Activated T-helper 1 cell treated with anti-CD3 and anti-CD28 coated beads, Interleukin-12 subunit alpha, Interleukin-12 subunit beta, Interleukin-2, Interleukin-4 antibody, amounts not matched to agents 30 ng/mL and 10 ng/mL and 1 ng/mL, durations not matched to agents 14 hours and 24 hours and 36 hours (primary cell): ENCODE measurements at regions not wholly inside any gene's neighbourhood (a gene's known extent, or its start where the extent isn't known, plus 50 kb on each side); places are given as distances from the start of the nearest gene placed in this dataset.
"Not testable (repeated sequence)": the region's sequence is repeated elsewhere in the genome, so short reads cannot be mapped to it uniquely, and the experiment has no call there.

Source experiments
- DNase-seq: peaks from one replicate; pipeline ENCODE4 v3.0.0; 2021; ENCODE audit warnings: low spot score
- H3K27ac Mint-ChIP-seq: one replicate; pipeline ENCODE4 v1.8.0; 2021; ENCODE audit warnings: mild to moderate bottlenecking, mixed read lengths
- H3K27me3 Mint-ChIP-seq: one replicate; pipeline ENCODE4 v1.8.0; 2022; ENCODE audit warnings: mild to moderate bottlenecking, moderate library complexity, mixed read lengths; ENCODE audit not compliant: insufficient read depth
- H3K36me3 Mint-ChIP-seq: one replicate; pipeline ENCODE4 v1.8.0; 2021; ENCODE audit warnings: low read depth, mixed read lengths
- H3K4me1 Mint-ChIP-seq: one replicate; pipeline ENCODE4 v1.8.0; 2021; ENCODE audit warnings: low read depth, mixed read lengths
- H3K4me3 Mint-ChIP-seq: one replicate; pipeline ENCODE4 v1.8.0; 2021; ENCODE audit warnings: mild to moderate bottlenecking, moderate library complexity, mixed read lengths
- H3K9me3 Mint-ChIP-seq: one replicate; pipeline ENCODE4 v1.8.0; 2021; ENCODE audit warnings: mixed read lengths
- intact Hi-C: fragments of 100-400 bp; cut with micrococcal nuclease; formaldehyde crosslinking; loops from one replicate; pipeline ENCODE4 v1.15.1; 2024

DNA sequence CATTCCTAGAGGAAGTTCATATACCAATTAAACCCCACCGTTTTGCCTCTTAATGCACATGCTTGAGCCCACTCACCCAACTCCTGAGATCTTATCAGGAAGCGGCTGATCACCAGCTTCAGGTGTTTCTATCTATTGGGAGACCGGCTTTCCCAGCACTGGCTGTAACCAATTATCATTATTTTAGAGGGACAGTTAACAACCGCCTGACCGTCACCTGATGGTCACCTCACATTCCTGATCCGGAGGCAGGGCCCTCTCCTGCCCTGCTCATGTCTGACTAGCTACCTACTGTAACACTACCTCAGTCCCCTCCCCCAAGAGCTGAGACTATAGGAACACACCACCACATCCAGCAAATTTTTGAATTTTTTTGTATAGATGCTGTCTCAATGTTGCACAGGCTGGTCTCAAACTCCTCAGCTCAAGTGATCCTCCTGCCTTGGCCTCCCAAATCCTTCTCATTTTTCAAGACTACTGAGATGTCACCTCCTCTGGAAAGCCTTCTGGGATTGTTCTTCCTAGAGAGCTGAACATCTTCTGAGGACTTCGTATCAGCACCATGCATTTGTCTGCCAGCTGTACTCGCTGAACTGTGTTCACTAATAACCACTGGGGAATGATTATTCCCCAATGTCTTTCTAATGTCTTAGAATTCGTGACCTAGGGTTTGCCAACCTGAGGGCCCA, 84.8 kb downstream of the LSM3 start:
- no peaks in the 10 kb centered on the region for H3K9me3 Mint-ChIP-seq
- no peak overlapping the region for H3K27ac Mint-ChIP-seq
- intact Hi-C loops = no loop called here

DNA sequence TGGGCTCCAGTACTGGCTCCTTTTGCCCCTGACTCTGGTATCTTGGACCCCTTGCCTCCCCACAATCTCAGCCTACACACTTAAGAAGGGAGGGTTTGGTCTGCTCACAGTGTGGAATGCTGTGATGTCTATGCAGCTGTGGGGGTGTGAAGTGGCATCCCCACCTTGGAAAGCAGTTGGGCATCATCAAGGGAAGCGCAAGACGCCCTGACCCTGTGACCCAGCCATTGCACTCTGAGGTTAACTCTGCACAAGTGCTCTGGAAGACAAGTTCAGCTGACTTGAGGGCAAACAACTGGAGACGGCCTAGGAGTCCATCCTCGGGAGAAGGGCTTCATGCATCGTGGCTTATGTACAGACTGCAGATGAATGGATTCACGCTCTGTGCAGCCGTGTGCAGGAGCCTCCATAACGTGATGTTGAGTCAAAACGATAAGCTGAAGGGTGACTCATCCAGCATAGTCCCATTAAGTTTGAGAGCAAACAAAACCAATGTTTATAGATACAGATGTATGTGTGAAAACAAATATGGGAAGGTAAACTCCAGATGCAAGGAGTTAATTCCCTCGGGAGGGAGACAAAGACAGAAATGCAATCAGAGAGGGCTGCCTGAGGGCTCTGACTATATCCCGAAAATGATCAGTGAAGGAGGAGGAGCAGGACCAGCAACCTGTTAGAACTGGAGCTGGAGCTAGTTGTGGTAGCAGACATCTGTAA, 86.8 kb downstream of the LSM3 start:
- no peak overlapping the region for H3K4me3 Mint-ChIP-seq
- peaks cover 17% of the 10 kb centered on the region for H3K27me3 Mint-ChIP-seq
- DNase-seq = no peak
- no peaks in the 10 kb centered on the region for H3K36me3 Mint-ChIP-seq
- no peaks in the 10 kb centered on the region for H3K4me1 Mint-ChIP-seq
- H3K27ac Mint-ChIP-seq = no peak overlapping the region
- intact Hi-C loops = no loop called here
- H3K9me3 Mint-ChIP-seq = no peaks in the 10 kb centered on the region

More for the DNA sequence above, 84.8 kb downstream of the LSM3 start:
- no peak for DNase-seq
- Mint-ChIP-seq H3K4me1 (no peaks in the 10 kb centered on the region), H3K27me3 (peaks cover 14% of the 10 kb centered on the region), H3K36me3 (no peaks in the 10 kb centered on the region), H3K4me3 (no peak overlapping the region)

- no peaks in the 10 kb centered on the region for H3K4me1 Mint-ChIP-seq
- H3K9me3 Mint-ChIP-seq = no peaks in the 10 kb centered on the region
- H3K27me3 Mint-ChIP-seq = peaks cover 18% of the 10 kb centered on the region
- H3K27ac Mint-ChIP-seq = no peak overlapping the region
- H3K36me3 Mint-ChIP-seq = no peaks in the 10 kb centered on the region
- H3K4me3 Mint-ChIP-seq = no peak overlapping the region
- DNase-seq = no peak
- intact Hi-C loops = no loop called here
These were observed 87.7 kb downstream of the LSM3 start for GRCh38 chr3:14266361-14266760.

- no peak for DNase-seq
- Mint-ChIP-seq H3K27me3 (peaks cover 11% of the 10 kb centered on the region), H3K27ac (no peak overlapping the region), H3K4me1 (no peaks in the 10 kb centered on the region), H3K36me3 (no peaks in the 10 kb centered on the region), H3K9me3 (no peaks in the 10 kb centered on the region), H3K4me3 (no peak overlapping the region)
- intact Hi-C loops = no loop called here
These were observed 89.4 kb downstream of the LSM3 start for GRCh38 chr3:14267976-14268375.

- H3K36me3 Mint-ChIP-seq = no peaks in the 10 kb centered on the region
- H3K9me3 Mint-ChIP-seq = no peaks in the 10 kb centered on the region
- peaks cover 7% of the 10 kb centered on the region for H3K27me3 Mint-ChIP-seq
- no peaks in the 10 kb centered on the region for H3K4me1 Mint-ChIP-seq
- intact Hi-C loops = no loop called here
- H3K4me3 Mint-ChIP-seq = no peak overlapping the region
- H3K27ac Mint-ChIP-seq = no peak overlapping the region
- DNase-seq = no peak
These were observed 90.3 kb downstream of the LSM3 start for GRCh38 chr3:14268897-14269296.

GRCh38 chr3:14272041-14272958, 93.7 kb downstream of the LSM3 start:
- H3K9me3 Mint-ChIP-seq, H3K27ac Mint-ChIP-seq, H3K4me1 Mint-ChIP-seq, DNase-seq, intact Hi-C loops, H3K36me3 Mint-ChIP-seq, H3K27me3 Mint-ChIP-seq, H3K4me3 Mint-ChIP-seq: not testable (repeated sequence)

- H3K9me3 Mint-ChIP-seq, H3K27me3 Mint-ChIP-seq, intact Hi-C loops, DNase-seq, H3K4me3 Mint-ChIP-seq, H3K27ac Mint-ChIP-seq, H3K36me3 Mint-ChIP-seq, H3K4me1 Mint-ChIP-seq: not testable (repeated sequence)
These were observed 94.4 kb downstream of the LSM3 start for GRCh38 chr3:14272959-14273560.

DNA sequence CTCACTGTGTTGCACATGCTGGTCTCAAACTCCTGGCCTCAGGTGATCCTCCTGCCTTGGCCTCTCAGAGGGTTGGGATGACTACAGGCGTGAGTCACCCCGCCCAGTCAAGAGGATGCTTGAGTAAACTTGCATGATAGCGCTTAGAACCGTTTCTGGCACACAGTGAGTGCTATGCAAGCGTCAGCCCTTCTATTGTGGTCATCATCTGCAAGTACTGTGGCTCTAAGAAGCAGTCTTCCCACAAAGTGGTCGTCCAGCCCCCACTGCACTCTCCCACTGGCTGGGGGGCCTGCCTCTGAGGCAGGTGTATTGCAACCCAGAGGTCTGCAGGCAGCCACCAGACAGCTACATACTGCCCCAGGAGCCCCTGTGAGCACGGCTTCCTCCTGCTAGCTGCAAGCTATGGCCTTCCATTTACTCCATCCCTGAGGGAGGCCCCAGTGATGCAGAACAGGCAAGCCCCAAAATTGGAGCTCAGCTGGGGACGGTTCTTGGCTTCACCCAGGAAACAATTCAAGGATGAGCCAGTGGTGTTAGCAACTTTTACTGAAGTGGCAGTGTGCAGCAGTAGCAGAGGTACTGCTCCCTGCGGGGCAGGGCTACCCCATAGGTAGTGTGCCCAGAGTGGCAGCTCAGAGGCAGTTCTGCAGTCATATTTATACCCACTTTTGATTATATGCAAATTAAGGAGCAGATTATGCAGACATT, 95.4 kb downstream of the LSM3 start:
- Mint-ChIP-seq H3K4me3 (no peak overlapping the region), H3K36me3 (no peaks in the 10 kb centered on the region), H3K9me3 (no peaks in the 10 kb centered on the region), H3K27ac (no peak overlapping the region), H3K27me3 (peaks cover 4% of the 10 kb centered on the region), H3K4me1 (no peaks in the 10 kb centered on the region)
- intact Hi-C loops = no loop called here
- no peak for DNase-seq

DNA sequence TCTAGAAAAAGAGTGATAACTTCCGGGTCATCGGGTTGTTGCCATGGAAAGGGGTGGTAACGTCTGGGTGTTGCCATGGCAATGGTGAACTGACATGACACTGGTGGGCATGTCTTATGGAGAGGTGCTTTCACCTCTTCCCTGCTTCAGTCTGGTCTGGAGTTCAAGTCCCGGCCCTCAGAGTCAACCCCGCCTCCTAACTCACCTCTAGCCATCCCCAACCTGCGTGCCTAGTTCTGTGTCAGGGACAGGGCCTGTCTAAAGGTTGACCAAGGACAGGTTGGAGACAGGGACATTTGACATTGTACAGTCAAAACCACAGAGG, 96.0 kb downstream of the LSM3 start:
- Mint-ChIP-seq H3K4me3 (no peak overlapping the region), H3K27ac (no peak overlapping the region), H3K27me3 (peaks cover 4% of the 10 kb centered on the region), H3K36me3 (no peaks in the 10 kb centered on the region), H3K9me3 (no peaks in the 10 kb centered on the region), H3K4me1 (no peaks in the 10 kb centered on the region)
- intact Hi-C loops = no loop called here
- DNase-seq = no peak

DNA sequence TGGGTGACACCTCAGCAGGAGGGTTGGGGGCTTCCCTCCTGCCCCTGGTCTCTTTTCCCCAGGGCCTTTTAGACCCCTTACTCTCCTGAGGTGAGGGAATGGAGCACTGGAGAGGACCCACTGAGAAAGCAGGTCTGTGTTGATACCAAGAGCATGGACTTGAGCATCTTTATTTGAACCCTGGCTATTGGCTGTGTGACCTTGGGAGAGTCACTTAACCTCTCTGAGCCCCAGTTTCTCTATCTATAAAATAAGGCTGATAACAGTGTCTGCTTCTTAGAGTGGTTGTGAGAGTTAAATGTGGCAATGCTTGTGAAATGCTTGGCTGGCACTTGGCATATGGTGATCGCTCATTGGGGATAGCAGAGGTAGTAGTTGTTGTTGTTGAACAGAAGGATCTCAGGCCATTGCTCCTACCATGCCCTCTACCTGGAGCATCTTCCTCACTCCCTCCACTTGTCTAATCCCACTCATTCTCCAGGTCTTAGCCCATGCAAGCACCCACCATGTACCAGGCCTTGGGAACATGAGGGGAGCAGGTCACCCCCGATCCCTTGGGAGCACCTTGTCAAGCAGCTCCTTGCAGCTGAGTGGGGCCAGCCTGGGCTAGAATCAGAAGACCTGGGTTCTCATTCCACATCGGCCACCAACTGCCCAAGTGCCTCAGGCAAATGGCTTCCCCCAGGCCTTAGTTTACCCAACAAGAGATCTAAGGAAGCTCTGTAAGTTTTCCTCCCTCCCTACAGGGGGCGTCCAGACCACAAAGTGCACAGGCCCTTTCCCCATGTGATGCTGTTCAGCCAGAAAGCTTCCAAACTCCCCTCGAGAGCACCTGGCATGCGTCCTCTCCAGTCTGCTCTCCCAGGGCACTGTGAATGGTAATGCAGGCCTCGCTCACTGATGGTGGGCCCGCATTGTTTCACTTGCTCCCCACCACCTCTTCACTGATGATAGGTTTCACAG, 96.7 kb downstream of the LSM3 start:
- no peaks in the 10 kb centered on the region for H3K36me3 Mint-ChIP-seq
- no peaks in the 10 kb centered on the region for H3K4me1 Mint-ChIP-seq
- H3K27me3 Mint-ChIP-seq = peaks cover 2% of the 10 kb centered on the region
- H3K9me3 Mint-ChIP-seq = no peaks in the 10 kb centered on the region
- intact Hi-C loops = no loop called here
- DNase-seq = no peak
- no peak overlapping the region for H3K27ac Mint-ChIP-seq
- H3K4me3 Mint-ChIP-seq = no peak overlapping the region

DNA sequence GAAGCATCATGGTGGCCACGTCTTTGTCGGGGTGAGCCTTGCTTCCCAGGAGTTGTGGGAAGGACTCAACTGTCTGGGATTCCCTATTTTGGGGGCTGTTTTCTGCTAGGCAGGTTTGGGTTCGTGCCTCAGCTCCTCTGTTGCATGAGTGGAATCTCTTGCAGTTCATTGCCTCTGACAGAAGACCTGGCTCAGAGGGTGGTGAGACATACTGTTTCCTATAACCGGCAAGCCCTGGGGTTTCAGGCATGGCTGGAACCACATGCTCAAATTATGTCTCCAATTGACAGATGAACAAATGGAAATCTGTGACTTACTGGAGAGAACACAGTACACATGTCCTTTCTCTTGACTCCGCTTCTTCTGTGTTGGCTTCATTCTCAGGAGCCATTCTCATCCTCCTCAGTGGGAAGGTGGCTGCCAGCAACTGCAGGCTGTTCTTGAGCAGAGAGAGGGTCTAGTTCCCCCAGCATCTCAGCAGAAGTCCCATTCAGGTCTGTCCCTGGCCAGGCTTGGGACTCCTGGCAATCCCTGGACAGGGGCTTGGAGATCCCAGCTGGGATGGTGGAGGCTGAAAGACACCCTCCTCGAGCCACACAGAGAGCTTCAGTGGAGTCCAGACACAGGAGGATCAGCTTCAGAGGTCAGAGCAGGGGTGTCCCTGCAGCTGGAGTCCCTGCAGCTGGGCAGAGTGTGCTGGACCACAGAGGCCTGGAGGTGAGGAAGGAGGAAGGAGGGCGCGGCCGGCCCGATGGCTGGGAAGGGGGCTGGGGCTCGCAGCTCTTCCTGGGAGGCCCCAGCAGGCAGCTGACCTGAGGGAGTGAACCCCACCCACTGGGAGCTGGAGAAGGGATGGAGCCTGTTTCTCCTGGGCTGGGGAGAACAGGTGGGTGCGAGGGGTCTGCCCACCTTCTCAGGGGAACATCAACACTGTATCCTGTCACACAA, 97.6 kb downstream of the LSM3 start:
- H3K4me1 Mint-ChIP-seq = no peaks in the 10 kb centered on the region
- intact Hi-C loops = no loop called here
- no peak overlapping the region for H3K4me3 Mint-ChIP-seq
- H3K9me3 Mint-ChIP-seq = no peaks in the 10 kb centered on the region
- H3K27me3 Mint-ChIP-seq = no peaks in the 10 kb centered on the region
- DNase-seq = no peak
- H3K36me3 Mint-ChIP-seq = no peaks in the 10 kb centered on the region
- no peak overlapping the region for H3K27ac Mint-ChIP-seq
